ENCODE measurements at regions not wholly inside any gene's neighbourhood (a gene's known extent, or its start where the extent isn't known, plus 50 kb on each side); places are given as distances from the start of the nearest gene placed in this dataset.

- H3K9me3 ChIP-seq (replicated peaks; ENCODE audit: control insufficient read depth, insufficient read depth, low read length): no peaks in the 10 kb centered on the region
- no peak overlapping the region for H2AFZ ChIP-seq (ENCODE audit: low read depth, low read length)
- H4K20me1 ChIP-seq (replicated peaks; ENCODE audit: control insufficient read depth, extremely low read depth, insufficient read depth, low read length): no peaks in the 10 kb centered on the region
- no peak overlapping the region for H3K4me3 ChIP-seq (replicated peaks in 1 of 3; ENCODE audit: insufficient read depth in 1 of 3, low read depth in 1 of 3, low read length in 3 of 3)
- H3K27ac ChIP-seq (ENCODE audit: insufficient read depth, low read depth, low read length): no peak overlapping the region
- peaks cover 0 to 9% of the 10 kb centered on the region in 2 experiments for H3K27me3 ChIP-seq (ENCODE audit: control insufficient read depth in 2 of 2, insufficient read depth in 2 of 2, low read length in 2 of 2)
- H3K36me3 ChIP-seq (ENCODE audit: control insufficient read depth in 2 of 2, extremely low read depth in 1 of 2, insufficient read depth in 2 of 2, low read length in 2 of 2): no peaks in the 10 kb centered on the region
- H3K9ac ChIP-seq (replicated peaks; ENCODE audit: extremely low read depth, insufficient read depth, low read length): no peak overlapping the region
- no TSS peak for BruUV-seq (replicated peaks)
- no peaks in the 10 kb centered on the region for H3K9me1 ChIP-seq (replicated peaks; ENCODE audit: control insufficient read depth, extremely low read depth, insufficient read depth, low read length)
- dilution Hi-C loops (cut with MboI; ENCODE audit: extremely low pct_ligation_motif_present, low sequenced_read_pairs) (no loop called here), intact Hi-C loops (cut with micrococcal nuclease) (no loop called here)
- no peak for FAIRE-seq
- CTCF ChIA-PET: interaction anchor here (1.1 to 1.3 kb wide), 2 partner anchors 13 to 359 kb away, joined by 3 to 6 read pairs; no protein-coding TSS in a partner anchor
- H3K4me2 ChIP-seq (ENCODE audit: insufficient read depth, low read length): no peak overlapping the region
- no peak for TF ChIP-seq MAX (IDR thresholded peaks at IDR 0.05; ENCODE audit: insufficient read depth, insufficient read length)
- no peak for TF ChIP-seq MYC (IDR thresholded peaks at IDR 0.05; ENCODE audit: low read depth, low read length)
- TF ChIP-seq FOS (IDR thresholded peaks at IDR 0.05; ENCODE audit: borderline replicate concordance, insufficient read depth, low read length): no peak
- TF ChIP-seq GATA2 (IDR thresholded peaks at IDR 0.05; ENCODE audit: insufficient read depth, insufficient read length, low read depth, low read length): no peak
- TF ChIP-seq JUN (IDR thresholded peaks at IDR 0.05; ENCODE audit: borderline replicate concordance, insufficient read depth, insufficient read length, low read depth): no peak
- no peak for TF ChIP-seq POLR2AphosphoS5 (IDR thresholded peaks at IDR 0.05; ENCODE audit: insufficient read depth, low read depth, low read length)
- TF ChIP-seq CTCF (IDR thresholded peaks at IDR 0.05; ENCODE audit: extremely low read depth in 1 of 2, insufficient read depth in 1 of 2, low read depth in 1 of 2, low read length in 2 of 2): no peak
- TF ChIP-seq POLR2A (IDR thresholded peaks at IDR 0.05; ENCODE audit: low read depth, low read length): no peak
- no peaks in the 10 kb centered on the region for H3K4me1 ChIP-seq (ENCODE audit: control insufficient read depth, extremely low read depth, insufficient read depth, low read length)
- H3K79me2 ChIP-seq (ENCODE audit: control insufficient read depth, insufficient read depth, low read length): no peaks in the 10 kb centered on the region
- no peak for DNase-seq (ENCODE audit: low read depth, low spot score)
- POLR2A ChIA-PET: no interaction called here
Observed at GRCh38 chr11:45412521-45412920, 126.4 kb upstream of the SYT13 start.

Data from endothelial cell of umbilical vein (primary cell).